GM12874 (cell line): ENCODE measurements at regions not wholly inside any gene's neighbourhood (a gene's known extent, or its start where the extent isn't known, plus 50 kb on each side); places are given as distances from the start of the nearest gene placed in this dataset.

Experiments used
- CTCF ChIP-seq: IDR thresholded peaks from 2 replicates; pipeline ENCODE4 v1.5.1; 2011; ENCODE audit warnings: low read depth, mild to moderate bottlenecking, control low read depth, low read length, moderate library complexity; ENCODE audit not compliant: insufficient read depth

DNA sequence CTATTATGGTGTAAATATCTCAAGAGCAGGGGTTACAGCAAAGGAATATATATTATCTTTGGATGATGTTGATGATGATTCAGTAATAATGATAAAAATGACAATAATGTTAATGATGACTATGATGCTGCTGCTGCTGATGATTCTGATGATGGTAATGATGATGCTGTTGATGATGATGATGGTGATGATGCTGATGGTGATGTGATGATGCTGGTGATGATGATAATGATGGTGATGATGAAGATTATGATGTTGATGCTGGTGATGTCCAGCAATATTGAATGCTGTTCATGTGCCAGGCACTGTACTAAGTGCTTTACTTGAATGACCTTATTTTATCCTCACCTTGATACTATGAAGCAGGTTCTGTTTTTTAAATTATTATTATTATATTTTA is 226.0 kb upstream of the ANKH start:
- TF ChIP-seq CTCF, result no peak

DNA sequence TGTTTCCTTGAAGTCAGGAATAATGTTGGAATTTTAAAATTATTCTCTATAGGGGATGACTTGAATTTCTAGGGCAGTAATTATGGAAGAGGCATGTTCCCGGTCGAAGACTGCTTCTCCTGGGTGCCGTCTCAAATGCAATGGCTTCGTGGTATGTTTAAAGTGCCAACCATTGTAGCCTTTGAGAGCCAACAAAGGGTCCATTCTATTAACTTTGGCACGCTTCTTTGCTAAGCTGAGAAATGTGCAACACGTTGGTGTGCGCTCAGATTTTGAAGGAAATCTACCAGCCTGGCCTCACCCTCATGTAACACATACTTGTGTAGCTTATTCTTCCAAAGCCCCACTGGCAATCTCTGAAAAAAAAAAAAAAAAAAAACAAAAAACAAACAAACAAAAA is 221.2 kb upstream of the ANKH start:
- TF ChIP-seq CTCF, result no peak

DNA sequence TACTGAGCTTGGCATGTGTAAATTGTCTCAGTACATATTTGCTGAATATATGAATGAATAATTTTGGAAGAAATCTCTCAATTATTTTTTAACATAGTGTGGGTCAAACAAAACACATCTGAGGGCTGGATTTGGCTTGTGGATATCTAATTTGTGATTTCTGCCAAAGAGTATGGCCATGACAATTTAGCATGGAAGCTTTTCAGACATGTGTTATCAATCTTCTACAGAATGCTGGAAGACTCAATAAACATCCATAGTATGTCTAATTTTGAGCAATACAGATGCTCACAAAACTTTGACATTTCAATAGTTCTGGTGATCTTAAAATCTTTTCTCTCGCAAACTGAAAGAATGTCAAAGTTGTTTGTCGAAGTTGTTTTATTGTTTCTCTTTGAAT is 214.1 kb upstream of the ANKH start:
- no peak for TF ChIP-seq CTCF

GRCh38 chr5:15082096-15082495 is 210.5 kb upstream of the ANKH start:
- TF ChIP-seq CTCF, result no peak

DNA sequence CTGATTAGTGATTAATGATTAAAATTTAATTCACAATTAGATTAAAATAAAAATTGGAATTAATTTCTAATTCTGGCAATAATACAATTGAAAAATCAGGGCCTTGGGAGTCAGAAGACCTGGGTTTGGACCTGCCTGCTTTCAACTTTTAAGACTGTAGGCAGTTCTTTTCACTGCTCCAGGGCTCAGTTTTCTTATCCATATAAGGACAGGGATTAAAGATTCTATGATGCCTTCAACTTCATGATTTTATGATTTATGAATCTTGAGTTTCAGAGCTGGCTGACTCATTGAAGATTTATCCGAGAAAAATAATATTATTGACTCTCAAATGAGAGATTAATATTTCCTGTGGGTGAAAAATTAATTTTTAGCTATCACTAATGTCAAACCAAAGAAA is 208.6 kb upstream of the ANKH start:
- no peak for TF ChIP-seq CTCF

DNA sequence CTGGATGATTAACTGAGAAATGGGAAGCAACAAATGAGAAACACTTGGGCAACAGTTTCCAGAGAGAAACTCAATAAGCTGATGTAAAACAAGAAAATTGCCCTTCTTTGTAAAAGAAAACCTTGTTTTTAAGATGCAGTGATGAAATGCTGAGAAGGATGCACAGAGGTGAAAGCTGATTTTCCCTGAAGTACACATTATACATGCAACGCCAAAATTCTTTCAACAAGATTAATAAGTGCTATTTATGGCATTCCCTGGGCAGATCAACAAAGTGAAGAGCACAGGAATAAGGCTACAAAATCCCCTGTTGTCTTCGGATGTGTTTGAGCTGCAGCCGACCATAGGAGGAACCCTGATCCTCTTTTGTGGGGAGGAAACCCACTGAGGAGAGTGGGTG is 208.0 kb upstream of the ANKH start:
- no peak for TF ChIP-seq CTCF

DNA sequence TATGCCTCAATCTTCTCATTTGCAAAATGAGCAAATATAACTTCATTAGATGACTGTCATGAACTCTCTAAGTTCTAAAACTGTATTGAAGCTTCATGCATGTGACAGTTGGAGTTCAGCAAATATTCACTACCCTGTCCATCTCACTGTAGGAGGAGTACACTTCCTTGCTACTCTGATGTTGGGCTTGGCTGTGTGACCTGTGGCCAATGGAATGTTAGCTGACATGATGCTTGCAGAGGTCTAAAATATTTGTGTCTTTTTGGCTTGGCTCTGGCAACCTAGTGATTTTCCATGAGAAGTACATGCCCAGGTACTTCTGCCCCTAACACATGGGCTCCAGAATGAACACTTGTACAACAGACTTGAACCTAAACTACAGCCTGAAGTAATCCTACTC is 203.1 kb upstream of the ANKH start:
- no peak for TF ChIP-seq CTCF

DNA sequence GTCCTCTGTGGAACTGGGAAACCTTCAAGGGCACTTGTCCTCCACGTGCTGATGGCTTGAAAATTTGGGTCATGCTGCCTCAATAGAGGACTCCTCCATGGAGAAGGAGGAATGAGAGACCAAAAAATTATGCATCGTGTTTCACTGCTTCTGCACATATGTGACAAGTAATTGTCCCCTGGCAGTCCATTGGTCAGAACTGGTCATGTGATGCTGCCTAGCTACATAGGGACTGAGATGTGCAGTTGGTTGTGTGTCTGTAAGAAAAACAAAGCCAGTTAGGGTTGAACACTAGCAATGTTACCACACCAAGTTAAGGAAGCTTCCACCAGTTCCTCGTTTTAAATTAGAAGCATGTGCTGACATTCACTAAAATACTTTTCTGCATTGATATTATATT is 201.9 kb upstream of the ANKH start:
- TF ChIP-seq CTCF, result no peak
